ENCODE measurements at regions not wholly inside any gene's neighbourhood (a gene's known extent, or its start where the extent isn't known, plus 50 kb on each side); places are given as distances from the start of the nearest gene placed in this dataset.

DNA sequence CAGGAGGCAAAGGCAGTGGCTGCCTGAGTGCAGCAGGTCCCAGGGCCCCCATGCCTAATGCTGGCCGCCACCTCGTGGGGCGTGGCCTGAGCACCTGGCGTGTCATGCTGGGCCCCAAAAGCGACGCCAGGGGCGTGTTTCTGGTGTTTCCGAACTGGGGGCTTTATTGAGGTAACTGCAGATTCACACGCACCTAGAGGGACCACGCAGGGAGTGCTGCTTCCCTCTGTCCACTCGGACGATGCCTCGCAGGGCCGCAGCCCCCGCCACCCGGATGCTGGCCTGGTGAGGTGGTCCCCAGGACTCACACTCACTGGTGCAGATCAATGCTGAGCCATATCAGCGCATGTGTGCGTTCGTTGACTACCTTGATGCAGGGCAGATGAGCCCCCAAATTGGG, 736.2 kb downstream of the BRD1 start:
- no peak for DNase-seq

DNA sequence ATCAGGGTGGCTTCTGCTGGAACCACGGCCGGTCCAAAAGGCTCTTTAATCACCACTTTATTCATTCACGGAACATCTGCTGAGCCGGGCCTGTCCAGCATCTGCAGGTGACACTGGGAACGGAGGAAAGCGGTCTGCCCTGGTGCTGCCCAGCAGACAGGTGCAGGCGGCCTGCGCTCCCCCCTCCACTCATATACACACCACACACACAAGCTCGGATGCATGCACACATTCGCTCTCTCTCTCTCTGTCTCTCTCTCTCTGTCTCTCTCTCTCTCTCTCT, 736.9 kb downstream of the BRD1 start:
- no peak for DNase-seq

DNA sequence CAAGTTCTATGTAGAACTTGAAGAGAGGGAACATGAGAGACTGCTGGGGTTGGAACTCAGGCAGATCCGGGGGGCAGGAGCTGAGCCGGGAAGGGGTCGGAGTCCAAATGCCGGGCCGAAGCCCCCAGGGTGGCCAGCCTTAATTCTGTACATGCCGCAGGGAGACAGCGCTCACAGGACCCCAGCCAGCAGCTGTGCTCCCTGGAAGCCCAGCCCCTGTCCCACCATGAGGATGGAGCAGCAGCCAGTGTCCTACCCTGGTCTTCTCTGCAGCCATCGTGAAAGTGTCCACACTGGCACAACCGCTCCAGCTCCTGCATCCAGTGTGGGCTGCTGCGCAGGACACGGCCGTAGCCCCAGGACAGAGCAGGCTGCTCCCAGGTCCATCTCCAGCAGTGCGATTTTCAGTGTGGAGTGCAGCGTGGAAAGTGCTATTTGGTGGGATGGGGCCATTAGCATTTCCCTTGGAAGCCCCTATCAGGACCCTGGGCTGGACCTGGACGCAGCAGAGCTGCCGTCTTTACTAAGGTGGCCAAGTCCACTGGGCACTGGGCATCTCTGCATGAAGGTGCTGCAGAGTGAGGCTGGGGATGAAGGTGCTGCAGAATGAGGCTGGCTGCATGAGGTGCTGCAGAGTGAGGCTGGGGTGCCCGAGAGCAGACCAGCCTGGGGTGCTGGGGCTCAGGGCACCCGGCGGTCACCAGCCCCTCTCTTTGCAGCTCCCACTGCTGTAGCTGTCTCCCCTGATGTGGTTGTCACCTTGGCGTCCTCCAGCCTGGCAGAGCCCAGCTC, 737.4 kb downstream of the BRD1 start:
- DNase-seq, result no peak

DNA sequence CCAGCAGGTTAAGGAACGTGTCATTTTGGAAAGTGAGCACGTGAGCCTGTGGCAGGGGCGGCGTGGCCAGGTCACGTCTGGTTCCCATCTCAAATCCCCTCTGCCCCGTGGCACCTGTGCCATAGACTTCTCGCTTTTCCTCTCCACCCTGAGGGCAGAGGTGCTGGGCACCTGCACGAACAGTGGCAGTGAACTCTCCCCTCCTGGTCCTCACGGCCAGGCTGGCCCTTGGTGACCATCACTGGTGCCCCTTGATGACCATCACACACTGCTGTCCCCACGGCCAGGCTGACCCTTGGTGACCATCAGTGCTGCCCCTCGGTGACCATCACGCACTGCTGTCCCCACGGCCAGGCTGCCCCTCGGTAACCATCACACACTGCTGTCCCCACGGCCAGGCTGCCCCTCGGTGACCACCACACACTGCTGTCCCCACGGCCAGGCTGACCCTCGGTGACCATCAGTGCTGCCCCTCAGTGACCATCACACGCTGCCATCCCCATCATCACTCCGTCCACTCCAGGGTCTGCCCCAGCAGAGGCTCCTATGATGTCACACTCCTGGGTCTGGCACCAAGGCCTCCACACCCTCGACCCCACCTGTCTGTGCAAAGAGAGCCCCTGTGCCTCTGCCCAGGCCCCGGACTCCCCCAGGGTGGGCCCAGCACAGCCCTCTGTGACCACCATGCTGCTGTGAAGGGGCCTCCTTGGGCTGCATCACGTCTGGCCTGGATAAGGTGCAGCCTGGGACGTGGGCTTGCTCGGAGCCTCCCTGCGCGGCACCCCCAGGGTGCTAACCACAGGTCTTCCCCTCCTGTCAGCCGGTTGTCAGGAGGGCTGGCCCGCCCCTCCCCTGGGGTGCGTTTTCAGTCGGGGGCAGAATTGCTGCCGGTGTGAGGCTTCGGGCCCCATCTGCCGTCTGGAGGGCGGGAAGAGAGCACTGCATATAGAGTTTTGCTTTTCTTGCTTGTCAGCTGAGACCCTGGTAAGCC, 738.6 kb downstream of the BRD1 start:
- no peak for DNase-seq

DNA sequence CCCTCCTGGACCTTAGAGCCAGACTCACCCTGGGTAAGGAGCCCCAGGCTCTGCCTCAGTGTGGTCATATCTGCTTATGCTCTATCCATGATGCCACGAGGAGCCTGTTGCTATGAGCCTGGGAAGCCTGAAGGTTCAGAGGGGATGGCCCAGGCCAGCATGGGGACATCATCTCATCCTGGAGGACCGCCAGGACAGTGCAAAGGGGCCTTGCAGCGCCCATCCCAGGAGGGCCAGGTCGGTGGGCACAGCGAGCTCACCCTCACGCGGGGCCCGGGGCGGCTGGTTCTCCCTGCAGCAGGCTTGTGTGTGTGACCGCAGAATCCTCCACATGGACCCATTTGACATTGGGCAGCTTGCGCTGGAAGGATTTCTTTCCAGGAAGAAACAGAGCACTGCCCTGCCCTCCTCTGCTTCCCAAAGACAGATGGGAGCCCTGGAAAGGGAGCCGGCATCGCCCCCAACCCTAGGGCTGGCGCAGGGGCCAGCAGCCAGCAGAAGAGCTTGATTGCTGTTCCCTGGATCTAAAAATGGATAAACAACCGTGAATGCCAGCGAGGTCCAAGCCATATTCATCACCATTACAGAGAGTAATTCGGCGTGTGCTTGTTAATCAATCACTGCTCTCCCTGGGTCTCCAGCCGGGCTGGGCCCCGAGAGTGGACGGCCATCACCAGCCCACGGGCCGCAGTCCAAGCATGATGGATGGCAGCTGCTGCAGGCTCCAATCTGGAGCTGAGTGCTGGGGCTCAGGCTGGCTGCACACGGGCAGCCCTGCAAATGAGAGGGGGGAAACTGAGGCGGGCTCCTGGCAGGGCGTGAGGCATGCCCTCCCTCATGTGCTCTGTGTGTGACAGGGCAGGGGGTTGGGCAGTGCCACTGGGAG, 739.7 kb downstream of the BRD1 start:
- DNase-seq, result no peak

DNA sequence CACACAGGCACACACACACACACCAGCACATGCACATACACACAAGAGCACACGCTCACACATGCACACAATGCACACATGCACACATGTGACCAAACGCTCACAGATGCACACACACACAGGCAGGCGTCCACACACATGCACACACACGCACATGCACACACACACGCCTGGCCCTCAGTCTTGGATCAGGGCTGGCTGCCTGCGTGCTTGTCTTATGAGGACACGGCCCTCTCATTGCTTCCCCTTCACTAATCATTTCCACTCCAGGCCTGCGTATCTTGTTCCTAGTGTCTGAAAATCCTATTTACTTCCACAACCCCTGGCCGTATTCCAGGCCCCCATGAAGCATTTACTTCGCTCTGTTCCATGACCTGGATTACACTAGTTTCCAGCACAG, 740.5 kb downstream of the BRD1 start:
- no peak for DNase-seq

DNA sequence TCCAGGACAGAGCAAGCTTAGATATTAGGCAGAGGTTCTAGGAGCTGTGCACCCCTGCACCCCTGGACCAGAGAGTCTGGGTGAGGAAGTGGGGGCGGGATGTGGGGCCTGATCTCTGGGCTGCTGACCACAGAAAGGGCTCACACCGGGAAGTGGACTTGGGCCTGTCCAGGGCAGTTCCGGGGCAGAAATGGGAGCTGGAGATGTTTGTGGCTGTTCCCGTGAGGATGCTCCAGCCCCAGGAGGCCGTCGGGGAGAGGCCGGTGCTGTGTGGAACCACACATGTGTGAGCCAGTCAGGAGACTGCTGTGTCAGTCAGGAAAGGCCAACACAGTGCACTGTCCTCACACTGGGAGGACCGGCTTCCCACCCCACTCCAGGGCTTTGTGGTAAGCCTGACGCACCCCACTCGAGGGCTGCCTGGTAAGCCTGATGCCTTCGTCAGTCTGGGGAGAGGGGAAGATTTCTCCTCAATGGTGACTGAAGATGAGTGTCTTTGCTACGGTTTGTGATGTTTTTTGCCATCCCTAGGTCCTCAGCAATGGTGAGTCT, 741.0 kb downstream of the BRD1 start:
- no peak for DNase-seq

DNA sequence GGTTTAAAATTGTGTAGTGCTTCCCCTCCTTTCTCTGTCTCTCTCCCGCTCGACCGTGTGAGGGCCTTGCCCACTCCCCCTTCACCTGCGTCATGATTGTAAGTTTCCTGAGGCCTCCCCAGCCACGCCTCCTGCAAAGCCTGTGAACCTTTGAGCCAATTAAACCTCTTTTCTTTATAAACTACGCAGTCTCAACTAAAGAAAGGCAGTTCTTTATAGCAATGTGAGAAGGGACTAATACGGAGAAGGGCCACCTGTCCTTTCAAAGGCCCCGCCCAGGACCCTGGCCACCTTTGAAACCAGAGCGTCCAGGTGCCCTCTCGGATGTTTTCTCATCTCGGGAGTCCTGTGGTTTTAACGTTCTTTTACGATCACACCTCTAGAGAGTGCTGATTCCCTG, 741.5 kb downstream of the BRD1 start:
- no peak for DNase-seq

DNA sequence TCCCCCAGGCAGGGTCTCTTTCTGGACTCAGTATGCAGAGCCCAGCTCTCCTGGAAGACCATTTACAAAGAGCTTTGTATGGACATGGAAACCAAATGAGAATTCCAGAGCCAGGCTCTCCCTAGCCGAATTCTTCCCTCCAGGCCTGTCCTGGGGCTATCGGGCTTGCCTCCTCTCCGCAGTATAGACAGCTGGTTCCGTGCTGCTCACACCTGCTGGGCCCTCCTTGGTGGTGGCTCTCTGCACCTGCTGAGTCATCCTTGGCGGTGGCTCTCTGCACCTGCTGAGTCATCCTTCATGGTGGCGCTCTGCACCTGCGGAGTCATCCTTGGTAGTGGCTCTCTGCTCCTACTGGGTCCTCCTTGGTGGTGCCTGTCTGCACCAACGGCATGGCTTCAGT, 743.5 kb downstream of the BRD1 start:
- DNase-seq, result no peak

DNA sequence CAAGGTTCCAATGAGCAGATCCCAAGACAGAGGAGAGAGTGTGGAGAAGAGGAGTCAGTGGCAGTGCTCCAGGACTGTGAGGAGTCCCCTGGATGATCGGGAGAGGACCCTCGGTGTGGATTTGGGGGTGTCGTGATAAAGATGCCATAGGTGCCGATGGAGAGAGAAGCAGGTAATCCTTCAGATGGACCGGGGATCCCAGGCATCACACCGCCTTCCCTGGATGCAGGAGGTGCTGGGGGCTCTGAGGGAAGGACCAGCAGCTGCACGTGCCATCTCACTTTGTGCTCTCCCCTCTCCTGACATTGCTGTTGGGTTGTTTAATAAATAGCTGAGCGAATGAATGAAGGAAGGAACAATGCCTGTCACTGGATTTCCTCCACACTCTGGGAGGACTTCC, 744.1 kb downstream of the BRD1 start:
- DNase-seq, result no peak

DNA sequence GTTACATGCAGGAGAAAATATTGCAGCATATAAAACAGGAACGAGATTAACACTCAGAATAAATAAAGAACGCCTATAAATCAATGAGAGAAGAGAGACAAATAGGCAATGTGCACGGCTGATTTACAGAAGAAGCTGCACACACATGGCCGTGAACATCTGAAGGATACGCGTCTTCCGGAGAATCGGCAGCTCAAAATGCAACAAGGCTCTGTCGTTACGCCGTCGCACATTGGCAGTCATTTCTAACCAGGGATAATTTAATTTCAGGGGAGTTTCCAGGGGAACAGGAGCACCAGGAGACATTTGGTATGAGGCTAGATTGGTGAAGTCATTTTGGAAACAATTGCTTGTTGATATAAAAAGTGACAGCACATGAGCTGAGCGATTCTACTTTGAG, 745.2 kb downstream of the BRD1 start:
- no peak for DNase-seq

DNA sequence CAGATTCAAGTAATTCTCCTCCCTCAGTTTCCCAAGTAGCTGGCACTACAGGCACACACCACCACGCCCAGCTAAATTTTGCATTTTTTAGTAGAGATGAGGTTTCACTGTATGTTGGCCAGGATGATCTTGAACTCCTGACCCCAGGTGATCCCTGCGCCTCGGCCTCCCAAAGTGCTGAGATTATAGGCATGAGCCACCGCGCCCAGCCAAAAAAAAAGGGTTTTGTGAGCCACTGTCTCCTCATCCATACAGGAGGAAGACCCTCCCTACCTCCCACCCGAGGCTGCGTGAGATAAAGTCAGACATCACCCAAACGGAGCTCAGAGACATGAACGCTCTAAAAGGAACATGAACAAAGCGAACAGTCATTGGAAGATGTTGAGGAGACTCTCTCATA, 745.7 kb downstream of the BRD1 start:
- no peak for DNase-seq

DNA sequence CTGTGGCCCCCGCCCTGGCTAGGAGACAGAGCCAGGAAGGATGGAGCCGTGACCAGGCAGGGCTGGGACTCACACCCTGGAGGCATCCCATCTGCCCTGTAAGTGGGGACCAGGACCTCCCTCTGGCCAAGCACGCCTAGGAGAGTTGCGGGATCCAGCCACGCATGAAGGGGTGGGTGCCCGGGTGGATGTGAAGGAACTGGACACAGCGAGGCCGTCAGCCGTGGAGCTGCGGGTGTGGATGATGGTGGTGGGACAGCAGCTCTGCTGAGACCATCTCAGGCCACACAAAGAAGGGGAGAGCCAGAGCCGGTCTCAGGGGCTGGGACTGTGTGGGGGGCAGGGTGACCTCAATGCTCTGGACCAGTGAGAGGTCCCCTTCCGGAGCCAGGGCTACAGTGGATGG, 746.4 kb downstream of the BRD1 start:
- DNase-seq, result no peak

DNA sequence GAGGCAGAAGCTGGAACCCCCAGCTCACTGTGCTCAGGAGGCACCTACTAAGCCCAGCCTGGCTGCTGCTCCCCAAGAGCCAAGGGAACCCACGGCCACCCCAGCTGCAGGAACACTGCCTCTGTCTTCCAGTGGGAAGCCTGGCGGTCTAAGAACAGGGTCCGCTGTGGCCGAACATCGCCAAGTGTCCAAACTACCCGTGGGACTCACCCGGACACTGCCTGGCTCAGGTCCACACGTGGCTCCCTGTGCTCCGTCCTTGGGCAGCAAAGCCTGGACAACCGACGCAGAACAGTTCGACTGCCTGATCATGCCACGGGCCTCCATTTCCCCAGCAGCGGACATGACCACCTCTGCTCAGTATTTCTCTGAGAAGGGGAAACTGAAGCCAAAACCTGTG, 747.0 kb downstream of the BRD1 start:
- no peak for DNase-seq

DNA sequence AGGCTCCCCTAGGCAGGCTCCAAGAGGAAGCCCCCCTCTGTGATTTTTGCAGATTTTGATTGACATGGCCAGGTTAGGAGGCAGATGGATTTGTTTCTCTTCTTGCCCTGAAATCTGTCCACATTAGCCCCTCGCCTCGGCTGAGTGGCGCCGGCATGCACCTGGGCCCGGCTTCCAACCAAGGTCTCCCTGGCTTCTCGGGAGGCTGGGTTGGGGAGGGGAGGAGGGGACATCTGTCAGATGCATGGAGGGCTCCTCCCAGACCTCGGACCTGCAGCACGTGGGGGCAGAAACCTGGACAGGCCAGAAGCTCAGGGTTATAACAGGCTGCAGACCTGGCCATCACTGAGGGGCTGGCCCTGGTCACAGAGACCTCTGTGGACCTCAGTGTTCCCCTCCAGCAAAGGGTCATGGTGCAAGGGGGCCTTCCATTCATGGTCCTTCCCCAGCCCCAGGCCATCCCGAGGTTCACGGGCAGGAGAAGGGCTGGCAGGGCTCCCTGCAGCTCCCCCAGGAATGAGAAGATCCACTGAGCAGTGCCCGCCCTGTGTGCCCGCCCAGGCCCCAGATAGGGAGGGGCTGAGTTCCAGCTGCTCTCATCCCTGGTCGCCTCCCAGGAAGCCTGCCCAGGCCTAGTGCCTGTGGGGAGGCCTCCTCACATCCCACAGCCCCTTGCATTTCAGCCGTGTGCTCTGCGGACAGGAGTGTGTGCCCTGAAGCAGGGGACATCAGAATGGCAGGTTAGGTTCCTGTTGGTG, 747.8 kb downstream of the BRD1 start:
- no peak for DNase-seq

DNA sequence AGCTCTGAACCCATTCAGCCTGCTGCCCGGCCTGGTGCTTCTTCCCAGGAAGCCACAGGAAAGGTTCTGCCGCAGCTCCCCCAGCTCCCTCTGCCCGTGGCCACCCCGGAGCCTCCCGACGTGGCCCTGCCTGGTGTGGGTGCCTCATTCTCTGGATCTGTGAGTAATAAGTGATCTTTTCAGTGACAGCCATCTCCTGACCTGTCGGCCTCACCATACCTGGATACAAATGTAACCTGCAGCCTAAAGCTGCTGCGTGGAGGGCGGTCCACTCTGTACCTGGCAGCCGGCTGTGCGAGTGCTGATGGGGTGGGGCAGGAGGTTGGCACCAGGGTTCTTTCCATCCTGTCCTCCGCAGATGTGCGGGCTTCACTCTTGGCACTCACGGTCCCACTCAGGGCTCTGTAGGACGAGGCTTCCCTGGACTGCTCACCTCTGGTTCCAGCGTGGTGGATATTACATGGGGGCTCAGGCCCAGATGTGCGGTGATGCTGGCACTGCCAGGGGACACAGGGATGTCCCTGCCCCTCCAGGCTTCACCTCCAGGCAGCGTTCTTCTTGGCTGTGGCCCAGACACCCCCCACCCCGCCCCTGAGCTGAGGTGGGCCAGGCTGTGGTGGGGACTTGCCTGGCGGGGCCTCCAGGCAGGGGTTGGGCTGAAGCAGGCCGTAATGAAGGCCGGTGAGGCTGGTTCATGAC, 748.5 kb downstream of the BRD1 start:
- no peak for DNase-seq

DNA sequence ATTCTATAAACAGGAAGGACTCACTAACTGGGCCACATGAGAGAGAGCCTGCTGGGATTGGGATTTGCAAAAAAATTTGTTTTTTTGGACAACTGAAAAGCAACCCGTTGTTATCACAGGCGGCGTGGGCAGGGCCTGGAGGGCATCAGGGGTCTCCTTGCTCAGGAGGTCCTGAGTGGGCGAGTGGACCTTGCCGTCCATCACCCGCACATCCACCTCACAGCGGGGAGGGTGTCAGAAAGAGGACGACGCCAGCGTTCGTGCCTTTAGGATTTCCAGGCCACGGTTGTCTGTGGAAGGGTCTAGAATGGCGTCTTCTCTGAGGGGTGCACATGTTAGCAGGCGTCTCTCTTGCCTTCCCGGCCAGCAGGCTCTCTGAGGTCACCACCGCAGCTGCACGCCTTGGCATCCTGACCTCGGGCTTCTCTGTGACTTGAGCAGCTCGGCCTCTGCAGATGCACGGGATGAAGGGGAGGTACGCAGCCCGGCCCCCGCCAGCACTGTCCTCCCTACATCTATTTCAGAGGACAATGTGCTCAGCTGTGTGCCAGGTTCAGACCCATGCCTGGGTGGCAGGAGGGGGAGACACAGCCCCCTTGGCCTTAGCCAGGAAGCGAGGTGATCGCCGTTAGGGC, 749.5 kb downstream of the BRD1 start:
- DNase-seq, result no peak

DNA sequence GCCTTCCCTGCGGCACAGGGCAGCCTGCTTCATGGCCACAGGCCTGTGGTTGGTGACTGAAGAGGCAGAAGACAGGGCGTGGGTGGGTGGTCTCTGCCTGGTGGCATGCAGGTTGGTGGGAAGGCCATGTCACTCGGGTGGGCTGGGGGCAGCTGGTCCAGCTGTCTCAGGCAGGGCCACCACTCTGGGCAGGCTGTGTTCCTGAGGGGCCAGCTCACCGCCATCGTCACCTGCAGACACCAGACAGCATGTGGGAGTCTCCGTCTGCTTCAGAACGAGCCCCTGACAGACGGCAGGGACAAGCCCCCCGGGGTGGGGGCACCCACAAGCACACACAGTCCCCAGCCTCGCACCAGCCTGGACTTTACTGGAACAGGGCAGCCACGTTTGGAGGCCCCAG, 750.1 kb downstream of the BRD1 start:
- no peak for DNase-seq

DNA sequence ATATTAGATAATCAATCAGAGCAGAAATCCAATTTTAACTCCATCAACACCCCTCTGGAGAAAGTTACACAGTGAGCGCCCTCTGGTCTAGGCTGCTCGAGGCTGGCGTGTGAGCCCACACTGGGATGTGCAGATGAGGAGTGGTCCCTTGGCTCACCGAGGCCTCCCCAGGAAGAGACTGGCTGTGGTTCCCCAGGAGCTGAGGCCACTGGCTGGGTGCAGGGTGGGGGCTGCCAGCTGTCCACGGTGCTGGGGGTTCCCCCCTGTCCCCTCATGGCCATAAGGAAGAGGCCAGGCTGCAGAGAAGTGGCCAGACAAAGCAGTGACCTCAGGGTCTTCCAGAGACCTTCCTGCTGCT, 750.7 kb downstream of the BRD1 start:
- no peak for DNase-seq

DNA sequence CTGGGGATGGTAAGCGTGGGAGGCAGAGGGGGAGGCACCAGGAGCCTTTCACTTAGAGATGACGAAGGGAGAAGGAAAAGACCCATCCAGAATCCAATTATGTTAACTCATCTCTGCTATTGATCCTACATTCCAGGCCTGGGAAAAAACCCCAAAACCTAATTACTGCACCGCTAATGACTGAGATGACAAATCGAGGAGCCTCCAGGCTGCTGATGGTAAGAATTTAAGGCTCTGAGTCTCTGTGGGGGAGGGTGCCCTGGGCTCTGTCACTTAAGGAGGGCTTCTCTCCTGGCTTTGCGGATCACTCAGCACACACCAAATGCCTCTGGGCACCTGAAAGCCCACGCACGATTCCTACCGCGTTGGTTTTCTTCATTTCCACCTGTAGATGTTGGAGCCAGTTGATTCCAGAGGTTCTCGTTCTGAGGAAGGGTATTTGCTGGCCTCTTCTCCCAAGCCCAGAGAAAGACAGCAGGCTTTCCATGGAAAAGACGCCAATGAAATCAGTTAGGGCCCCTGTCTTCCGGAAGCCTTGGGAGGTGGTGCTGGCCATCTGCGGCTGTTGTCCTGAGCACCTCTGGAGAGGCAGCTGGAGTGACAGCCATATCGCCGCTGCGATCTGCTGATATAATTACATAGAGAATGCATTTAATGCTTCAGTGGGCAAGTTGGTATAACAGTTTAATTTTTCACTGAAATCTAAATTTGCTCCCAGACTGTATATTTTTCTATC, 751.2 kb downstream of the BRD1 start:
- no peak for DNase-seq
